ENCODE measurements at regions not wholly inside any gene's neighbourhood (a gene's known extent, or its start where the extent isn't known, plus 50 kb on each side); places are given as distances from the start of the nearest gene placed in this dataset.

GRCh38 chr2:58981237-58981636, 740.1 kb upstream of the FANCL start:
- H3K36me3 ChIP-seq, result no peaks in the 10 kb centered on the region
- H3K27me3 ChIP-seq (ENCODE audit: insufficient read depth, low read depth, severe bottlenecking), result no peaks in the 10 kb centered on the region
- TF ChIP-seq, protein P1, sequence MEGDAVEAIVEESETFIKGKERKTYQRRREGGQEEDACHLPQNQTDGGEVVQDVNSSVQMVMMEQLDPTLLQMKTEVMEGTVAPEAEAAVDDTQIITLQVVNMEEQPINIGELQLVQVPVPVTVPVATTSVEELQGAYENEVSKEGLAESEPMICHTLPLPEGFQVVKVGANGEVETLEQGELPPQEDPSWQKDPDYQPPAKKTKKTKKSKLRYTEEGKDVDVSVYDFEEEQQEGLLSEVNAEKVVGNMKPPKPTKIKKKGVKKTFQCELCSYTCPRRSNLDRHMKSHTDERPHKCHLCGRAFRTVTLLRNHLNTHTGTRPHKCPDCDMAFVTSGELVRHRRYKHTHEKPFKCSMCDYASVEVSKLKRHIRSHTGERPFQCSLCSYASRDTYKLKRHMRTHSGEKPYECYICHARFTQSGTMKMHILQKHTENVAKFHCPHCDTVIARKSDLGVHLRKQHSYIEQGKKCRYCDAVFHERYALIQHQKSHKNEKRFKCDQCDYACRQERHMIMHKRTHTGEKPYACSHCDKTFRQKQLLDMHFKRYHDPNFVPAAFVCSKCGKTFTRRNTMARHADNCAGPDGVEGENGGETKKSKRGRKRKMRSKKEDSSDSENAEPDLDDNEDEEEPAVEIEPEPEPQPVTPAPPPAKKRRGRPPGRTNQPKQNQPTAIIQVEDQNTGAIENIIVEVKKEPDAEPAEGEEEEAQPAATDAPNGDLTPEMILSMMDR (IDR thresholded peaks at IDR 0.05; ENCODE audit: low read depth, low read length), result no peak
- no peak overlapping the region for H3K27ac ChIP-seq
- H3K9me3 ChIP-seq (ENCODE audit: severe bottlenecking), result no peaks in the 10 kb centered on the region
- no peak for DNase-seq
- no peak overlapping the region for H3K4me3 ChIP-seq (ENCODE audit: low read depth, low read length)

GRCh38 chr2:58976375-58977071, 735.4 kb upstream of the FANCL start:
- DNase-seq, result no peak
- no peaks in the 10 kb centered on the region for H3K27me3 ChIP-seq (ENCODE audit: insufficient read depth, low read depth, severe bottlenecking)

DNA sequence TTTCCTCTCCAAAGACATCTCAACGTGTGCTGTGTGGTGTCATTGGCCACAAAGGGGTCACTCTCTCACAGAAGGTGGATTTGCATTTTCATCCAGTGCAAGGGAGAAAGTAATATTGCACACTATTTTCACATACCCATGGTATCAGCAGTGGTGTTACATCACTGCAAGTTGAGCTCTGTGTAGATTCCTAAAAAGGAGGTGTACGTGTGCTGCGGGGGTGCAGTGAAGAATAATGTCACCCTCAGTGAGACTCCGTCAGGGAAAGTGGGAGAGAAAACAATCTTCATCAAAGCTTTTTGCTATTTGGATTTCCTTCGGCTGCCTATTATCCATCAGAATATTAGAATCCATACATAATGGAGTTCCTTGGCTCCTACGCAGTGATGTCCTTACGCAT, 733.8 kb upstream of the FANCL start:
- TF ChIP-seq, protein P1 (IDR thresholded peaks at IDR 0.05; ENCODE audit: low read depth, low read length), result no peak
- no peak for DNase-seq
- Histone ChIP-seq H3K4me3 (ENCODE audit: low read depth, low read length) (no peak overlapping the region), H3K27me3 (ENCODE audit: insufficient read depth, low read depth, severe bottlenecking) (no peaks in the 10 kb centered on the region), H3K9me3 (ENCODE audit: severe bottlenecking) (no peaks in the 10 kb centered on the region), H3K36me3 (no peaks in the 10 kb centered on the region), H3K27ac (no peak overlapping the region)

More at GRCh38 chr2:58976375-58977071, 735.4 kb upstream of the FANCL start:
- no peak overlapping the region for H3K27ac ChIP-seq
- H3K9me3 ChIP-seq (ENCODE audit: severe bottlenecking), result no peaks in the 10 kb centered on the region
- no peaks in the 10 kb centered on the region for H3K36me3 ChIP-seq
- no peak overlapping the region for H3K4me3 ChIP-seq (ENCODE audit: low read depth, low read length)
- TF ChIP-seq, protein P1 (IDR thresholded peaks at IDR 0.05; ENCODE audit: low read depth, low read length), result no peak

DNA sequence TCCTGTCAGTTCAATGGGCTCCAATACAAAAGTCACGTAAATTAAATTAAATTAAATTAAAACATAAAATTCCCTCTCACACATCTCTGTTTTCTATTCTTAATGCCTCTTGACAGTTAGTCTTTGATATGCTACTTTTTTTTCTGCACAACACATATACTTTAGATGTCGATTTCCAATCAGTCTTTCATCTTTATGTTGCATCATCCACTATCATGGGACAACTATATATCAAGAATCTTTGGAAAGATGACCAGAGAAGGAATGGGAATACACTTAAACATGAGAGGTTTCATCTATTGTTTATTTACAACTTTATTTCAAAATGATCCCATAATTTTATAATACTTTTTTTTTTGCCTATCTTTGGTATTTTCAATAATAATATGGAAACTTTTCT, 733.3 kb upstream of the FANCL start:
- no peak overlapping the region for H3K4me3 ChIP-seq (ENCODE audit: low read depth, low read length)
- no peaks in the 10 kb centered on the region for H3K27me3 ChIP-seq (ENCODE audit: insufficient read depth, low read depth, severe bottlenecking)
- TF ChIP-seq, protein P1 (IDR thresholded peaks at IDR 0.05; ENCODE audit: low read depth, low read length), result no peak

GRCh38 chr2:58973811-58974281, 732.7 kb upstream of the FANCL start:
- no peak for DNase-seq
- Histone ChIP-seq H3K27ac (no peak overlapping the region), H3K9me3 (ENCODE audit: severe bottlenecking) (no peaks in the 10 kb centered on the region), H3K36me3 (no peaks in the 10 kb centered on the region), H3K4me3 (ENCODE audit: low read depth, low read length) (no peak overlapping the region), H3K27me3 (ENCODE audit: insufficient read depth, low read depth, severe bottlenecking) (no peaks in the 10 kb centered on the region)
- TF ChIP-seq, protein P1 (IDR thresholded peaks at IDR 0.05; ENCODE audit: low read depth, low read length), result no peak

More for the DNA sequence above, 733.3 kb upstream of the FANCL start:
- DNase-seq, result no peak
- H3K27ac ChIP-seq, result no peak overlapping the region
- H3K36me3 ChIP-seq, result no peaks in the 10 kb centered on the region
- H3K9me3 ChIP-seq (ENCODE audit: severe bottlenecking), result no peaks in the 10 kb centered on the region

- no peak overlapping the region for H3K27ac ChIP-seq
These were observed 731.6 kb upstream of the FANCL start for GRCh38 chr2:58972737-58973136.

More at GRCh38 chr2:58972737-58973136, 731.6 kb upstream of the FANCL start:
- H3K36me3 ChIP-seq, result no peaks in the 10 kb centered on the region
- no peaks in the 10 kb centered on the region for H3K27me3 ChIP-seq (ENCODE audit: insufficient read depth, low read depth, severe bottlenecking)
- TF ChIP-seq, protein P1 (IDR thresholded peaks at IDR 0.05; ENCODE audit: low read depth, low read length), result no peak
- DNase-seq, result no peak
- no peaks in the 10 kb centered on the region for H3K9me3 ChIP-seq (ENCODE audit: severe bottlenecking)
- no peak overlapping the region for H3K4me3 ChIP-seq (ENCODE audit: low read depth, low read length)

Data from WERI-Rb-1 (cell line).